GM19035 (cell line): ENCODE measurements at regions not wholly inside any gene's neighbourhood (a gene's known extent, or its start where the extent isn't known, plus 50 kb on each side); places are given as distances from the start of the nearest gene placed in this dataset.
"Not testable (repeated sequence)": the region's sequence is repeated elsewhere in the genome, so short reads cannot be mapped to it uniquely, and the experiment has no call there.

Source experiments
- ATAC-seq: cut with Tn5 transposase; IDR thresholded peaks from one replicate; pipeline ENCODE4 v1.9.1; 2021; ENCODE audit not compliant: unreplicated experiment

DNA sequence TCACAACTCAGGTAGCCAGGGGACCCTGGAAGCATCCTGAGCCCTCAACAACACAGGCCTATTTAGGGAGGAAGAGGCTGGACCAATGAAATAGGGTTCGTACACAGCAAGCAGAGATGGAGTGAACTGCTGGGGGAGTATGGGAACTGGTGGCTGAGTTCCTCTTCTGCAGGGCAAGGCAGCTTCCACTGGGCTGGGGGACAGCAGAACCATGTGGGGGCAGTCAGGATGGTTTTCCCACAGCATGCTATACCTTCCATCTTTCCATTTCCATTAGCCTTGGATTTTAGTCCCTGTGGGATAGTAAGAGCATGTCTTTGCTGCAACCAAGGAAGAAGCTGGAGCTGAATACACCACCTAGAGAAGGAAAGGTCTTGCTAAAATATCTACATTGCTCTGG is 370.6 kb downstream of the CCSER2 start:
- no peak for ATAC-seq

GRCh38 chr10:84700668-84701369 is 372.4 kb downstream of the CCSER2 start:
- ATAC-seq, result no peak

GRCh38 chr10:84701370-84701720 is 373.0 kb downstream of the CCSER2 start:
- no peak for ATAC-seq

- no peak for ATAC-seq
Observed at GRCh38 chr10:84704101-84704500, 375.7 kb downstream of the CCSER2 start.

DNA sequence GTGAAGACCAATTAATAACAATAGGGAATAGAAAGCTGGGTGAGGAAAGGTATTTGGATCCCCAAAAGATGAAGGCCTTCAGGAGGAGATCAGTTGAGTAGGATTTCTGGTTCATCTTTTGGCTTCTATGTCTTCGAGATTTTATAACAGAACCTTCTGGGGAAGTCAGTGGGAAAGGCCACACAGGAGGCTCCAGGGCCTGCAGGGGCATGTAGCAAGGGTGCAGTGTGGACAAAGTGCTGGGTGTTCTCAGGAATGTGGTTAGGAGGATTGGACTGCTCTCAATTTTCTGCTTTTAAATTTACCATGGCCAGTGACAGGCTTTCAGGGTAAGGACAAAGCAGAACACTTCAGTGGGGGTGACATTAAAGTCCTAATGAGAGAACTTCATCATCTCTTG is 378.0 kb downstream of the CCSER2 start:
- ATAC-seq, result no peak

GRCh38 chr10:84706875-84707274 is 378.5 kb downstream of the CCSER2 start:
- ATAC-seq, result no peak

GRCh38 chr10:84715911-84716310 is 387.5 kb downstream of the CCSER2 start:
- ATAC-seq, result peak; percentile 72

- ATAC-seq, result no peak
Observed at GRCh38 chr10:84718877-84719616, 390.7 kb downstream of the CCSER2 start.

GRCh38 chr10:84719687-84720086 is 391.3 kb downstream of the CCSER2 start:
- ATAC-seq, result no peak

- ATAC-seq, result no peak
Observed at GRCh38 chr10:84727398-84727797, 399.0 kb downstream of the CCSER2 start.

DNA sequence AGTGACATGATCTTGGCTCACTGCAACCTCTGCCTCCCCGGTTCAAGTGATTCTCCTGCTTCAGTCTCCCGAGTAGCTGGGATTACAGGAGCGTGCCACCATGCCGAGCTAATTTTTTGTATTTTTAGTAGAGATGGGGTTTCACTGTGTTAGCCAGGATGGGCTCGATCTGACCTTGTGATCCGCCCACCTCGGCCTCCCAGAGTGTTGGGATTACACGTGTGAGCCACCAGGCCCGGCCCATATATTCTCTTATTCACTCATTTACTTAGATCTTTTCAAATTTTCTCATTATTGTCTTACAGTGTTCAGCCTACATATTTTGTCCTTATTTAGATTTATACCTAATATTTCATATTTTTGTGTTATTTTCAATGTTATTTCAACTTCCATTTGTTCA is 410.7 kb downstream of the CCSER2 start:
- not testable (repeated sequence) for ATAC-seq

- no peak for ATAC-seq
Observed at GRCh38 chr10:84739641-84740040, 411.3 kb downstream of the CCSER2 start.

DNA sequence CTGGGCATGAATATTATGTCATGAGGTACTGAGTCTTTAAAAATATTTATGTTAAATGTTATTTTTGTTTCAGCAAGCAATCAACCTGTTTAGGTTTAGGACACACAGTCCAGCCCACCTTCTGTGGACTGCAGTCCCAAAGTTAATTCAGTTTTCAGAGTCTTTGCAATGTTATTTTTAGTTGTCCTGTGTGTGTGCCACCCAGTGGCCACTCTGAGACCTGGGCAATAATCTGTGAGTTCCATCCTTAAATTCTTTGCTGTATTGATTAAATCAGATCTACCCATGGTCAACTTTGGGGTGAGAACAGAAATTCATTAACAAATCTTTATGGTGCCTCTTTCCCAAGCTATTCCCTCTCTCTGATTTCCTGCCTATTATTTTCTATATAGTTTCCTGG is 415.1 kb downstream of the CCSER2 start:
- ATAC-seq, result no peak

GRCh38 chr10:84755311-84755710 is 426.9 kb downstream of the CCSER2 start:
- no peak for ATAC-seq

- not testable (repeated sequence) for ATAC-seq
Observed at GRCh38 chr10:84756653-84757052, 428.3 kb downstream of the CCSER2 start.

DNA sequence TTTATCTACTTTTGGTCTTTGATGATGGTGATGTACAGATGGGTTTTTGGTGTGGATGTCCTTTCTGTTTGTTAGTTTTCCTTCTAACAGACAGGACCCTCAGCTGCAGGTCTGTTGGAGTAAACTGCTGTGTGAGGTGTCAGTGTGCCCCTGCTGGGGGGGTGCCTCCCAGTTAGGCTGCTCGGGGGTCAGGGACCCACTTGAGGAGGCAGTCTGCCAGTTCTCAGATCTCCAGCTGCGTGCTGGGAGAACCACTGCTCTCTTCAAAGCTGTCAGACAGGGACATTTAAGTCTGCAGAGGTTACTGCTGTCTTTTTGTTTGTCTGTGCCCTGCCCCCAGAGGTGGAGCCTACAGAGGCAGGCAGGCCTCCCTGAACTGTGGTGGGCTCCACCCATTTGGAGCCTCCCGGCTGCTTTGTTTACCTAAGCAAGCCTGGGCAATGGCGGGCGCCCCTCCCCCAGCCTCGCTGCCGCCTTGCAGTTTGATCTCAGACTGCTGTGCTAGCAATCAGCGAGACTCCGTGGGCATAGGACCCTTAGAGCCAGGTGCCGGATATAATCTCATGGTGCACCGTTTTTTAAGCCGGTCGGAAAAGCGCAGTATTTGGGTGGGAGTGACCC is 433.7 kb downstream of the CCSER2 start:
- ATAC-seq, result not testable (repeated sequence)

- no peak for ATAC-seq
Observed at GRCh38 chr10:84762754-84763394, 434.5 kb downstream of the CCSER2 start.

DNA sequence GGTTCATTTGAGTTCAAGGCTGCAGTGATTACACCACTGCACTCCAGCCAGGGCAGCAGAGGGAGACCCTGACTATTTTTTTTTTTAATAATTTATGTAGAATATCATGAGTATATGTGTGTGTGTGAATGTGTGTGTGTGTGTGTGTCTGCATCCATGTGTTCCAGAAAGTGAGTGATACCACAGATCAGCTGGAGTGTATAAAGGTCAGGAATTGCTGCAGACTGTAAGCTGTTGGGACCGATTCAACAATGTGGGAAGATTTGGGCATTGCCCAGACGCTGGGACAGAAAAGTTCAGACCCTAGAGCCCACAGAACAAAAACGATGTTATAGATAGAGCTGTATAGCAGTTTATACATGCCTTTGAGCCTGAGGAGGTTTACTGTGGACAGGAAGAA is 435.6 kb downstream of the CCSER2 start:
- ATAC-seq, result no peak

DNA sequence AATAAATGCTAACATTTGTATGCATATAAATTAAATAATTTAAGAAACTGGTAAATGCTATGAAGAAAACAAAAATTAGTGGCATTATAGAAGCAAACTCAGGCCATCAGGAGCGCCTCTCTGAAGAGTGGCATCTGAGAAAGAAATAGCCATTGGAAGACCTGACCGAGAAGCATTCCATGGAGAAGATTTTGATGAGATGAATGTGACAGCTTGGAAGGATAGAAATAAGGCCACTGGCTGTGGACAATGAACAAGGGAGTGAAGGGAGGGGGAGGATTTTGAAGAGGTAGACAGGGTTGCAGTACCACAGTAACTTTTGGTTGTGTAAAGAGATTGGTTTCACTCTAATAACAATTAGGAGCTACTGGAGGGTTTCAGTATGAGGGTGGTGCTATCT is 436.7 kb downstream of the CCSER2 start:
- no peak for ATAC-seq

GRCh38 chr10:84765656-84766055 is 437.3 kb downstream of the CCSER2 start:
- ATAC-seq, result no peak

- ATAC-seq, result no peak
Observed at GRCh38 chr10:84766923-84767322, 438.5 kb downstream of the CCSER2 start.

GRCh38 chr10:84768132-84768531 is 439.7 kb downstream of the CCSER2 start:
- no peak for ATAC-seq
